ENCODE measurements at regions not wholly inside any gene's neighbourhood (a gene's known extent, or its start where the extent isn't known, plus 50 kb on each side); places are given as distances from the start of the nearest gene placed in this dataset.

DNA sequence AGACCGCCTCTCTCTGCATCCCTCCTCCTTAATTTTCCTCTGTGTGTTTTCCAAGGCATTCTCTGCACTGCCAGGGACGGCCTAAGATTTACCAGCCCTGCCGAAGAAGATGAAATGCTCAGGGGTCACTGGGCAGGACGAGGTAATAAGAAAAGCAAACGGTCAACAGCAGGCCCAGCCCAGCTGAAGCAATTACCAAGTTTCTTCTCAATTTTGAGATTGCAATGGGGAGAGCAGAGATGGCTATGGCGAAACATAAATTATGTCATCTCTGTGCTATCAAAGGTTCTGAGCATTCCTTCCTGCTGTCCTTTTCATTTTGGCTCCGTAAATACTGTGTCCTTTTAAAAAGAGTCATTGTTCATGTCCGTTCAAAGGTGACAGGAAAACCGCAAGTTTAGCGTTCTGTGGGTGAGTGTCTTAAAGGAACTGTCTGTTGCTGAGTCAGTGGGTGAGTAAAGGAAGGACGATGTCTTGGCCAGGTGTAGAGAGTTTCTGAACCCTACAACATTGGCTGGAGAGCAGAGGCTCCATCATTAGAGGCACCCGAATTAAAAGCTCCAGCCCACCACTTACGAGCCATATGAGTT lies 753.9 kb upstream of the EEF2KMT start:
- no peak for DNase-seq (ENCODE audit: low spot score)
- Histone ChIP-seq H3K4me1 (ENCODE audit: insufficient read depth, low read length, poor library complexity, severe bottlenecking) (no peaks in the 10 kb centered on the region), H3K27ac (ENCODE audit: low read depth, low read length, poor library complexity, severe bottlenecking) (no peak overlapping the region), H4K20me1 (ENCODE audit: insufficient read depth, low read length) (no peaks in the 10 kb centered on the region), H3K9me3 (ENCODE audit: low read length) (no peaks in the 10 kb centered on the region), H3K79me2 (ENCODE audit: insufficient read depth, low read depth, low read length) (no peaks in the 10 kb centered on the region), H3K4me3 (ENCODE audit: low read depth, low read length, poor library complexity, severe bottlenecking) (no peak overlapping the region), H3K9me2 (ENCODE audit: insufficient read depth, low read length) (no peaks in the 10 kb centered on the region), H2AFZ (ENCODE audit: low read length) (no peak overlapping the region), H3K4me2 (ENCODE audit: low read length) (no peak overlapping the region), H3K36me3 (ENCODE audit: insufficient read depth, low read length) (no peaks in the 10 kb centered on the region)
- POLR2A ChIA-PET = no interaction called here
- no peak for TF ChIP-seq EZH2phosphoT487 (IDR thresholded peaks at IDR 0.05; ENCODE audit: borderline replicate concordance, low read depth, low read length)
- TF ChIP-seq, protein P1, sequence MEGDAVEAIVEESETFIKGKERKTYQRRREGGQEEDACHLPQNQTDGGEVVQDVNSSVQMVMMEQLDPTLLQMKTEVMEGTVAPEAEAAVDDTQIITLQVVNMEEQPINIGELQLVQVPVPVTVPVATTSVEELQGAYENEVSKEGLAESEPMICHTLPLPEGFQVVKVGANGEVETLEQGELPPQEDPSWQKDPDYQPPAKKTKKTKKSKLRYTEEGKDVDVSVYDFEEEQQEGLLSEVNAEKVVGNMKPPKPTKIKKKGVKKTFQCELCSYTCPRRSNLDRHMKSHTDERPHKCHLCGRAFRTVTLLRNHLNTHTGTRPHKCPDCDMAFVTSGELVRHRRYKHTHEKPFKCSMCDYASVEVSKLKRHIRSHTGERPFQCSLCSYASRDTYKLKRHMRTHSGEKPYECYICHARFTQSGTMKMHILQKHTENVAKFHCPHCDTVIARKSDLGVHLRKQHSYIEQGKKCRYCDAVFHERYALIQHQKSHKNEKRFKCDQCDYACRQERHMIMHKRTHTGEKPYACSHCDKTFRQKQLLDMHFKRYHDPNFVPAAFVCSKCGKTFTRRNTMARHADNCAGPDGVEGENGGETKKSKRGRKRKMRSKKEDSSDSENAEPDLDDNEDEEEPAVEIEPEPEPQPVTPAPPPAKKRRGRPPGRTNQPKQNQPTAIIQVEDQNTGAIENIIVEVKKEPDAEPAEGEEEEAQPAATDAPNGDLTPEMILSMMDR (conservative IDR thresholded peaks at IDR 0.05; ENCODE audit: low read length) = no peak
- CTCF ChIA-PET (ENCODE audit: unreplicated experiment) = no interaction called here
- BruUV-seq (replicated peaks) = no TSS peak
- intact Hi-C loops (cut with micrococcal nuclease; ENCODE audit: unreplicated experiment) = no loop called here

DNA sequence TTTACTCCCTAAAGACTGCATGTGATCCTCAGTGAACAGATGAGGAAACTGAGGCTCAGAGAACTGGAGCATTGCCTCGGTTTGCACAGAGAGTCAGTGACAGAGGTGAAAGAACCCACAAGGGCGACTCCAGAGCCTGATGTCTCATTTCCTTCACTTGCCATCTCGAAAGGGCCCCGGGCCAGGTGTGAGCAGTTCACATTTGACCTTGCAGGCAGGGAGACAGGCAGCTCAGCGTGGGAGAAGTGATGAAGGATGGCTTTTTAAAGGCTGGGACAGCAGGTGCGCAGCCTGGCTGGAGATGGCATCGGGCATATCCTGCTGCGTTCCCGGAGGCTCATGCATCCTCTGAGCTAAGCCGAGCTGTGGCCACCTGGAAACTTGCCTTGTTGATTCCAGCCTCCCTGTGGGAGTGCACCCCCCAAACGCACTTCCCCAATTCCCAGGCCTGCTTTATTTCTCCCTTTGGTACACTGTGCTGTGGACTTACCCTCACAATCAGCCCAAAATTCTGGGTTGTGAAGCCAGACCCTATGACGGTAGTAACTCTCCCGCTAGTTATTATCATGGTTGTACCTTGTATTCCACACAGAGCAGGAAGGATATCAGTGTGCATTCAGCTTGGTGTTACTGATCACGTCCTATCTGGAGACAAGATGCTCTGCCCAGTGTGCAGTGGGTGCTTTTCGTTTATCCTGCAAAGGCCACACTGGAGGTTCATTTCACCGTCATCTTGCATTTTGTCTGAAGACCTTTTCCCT lies 753.2 kb upstream of the EEF2KMT start:
- intact Hi-C loops (cut with micrococcal nuclease; ENCODE audit: unreplicated experiment) = no loop called here

More for the DNA sequence above, 753.2 kb upstream of the EEF2KMT start:
- POLR2A ChIA-PET = no interaction called here
- H3K36me3 ChIP-seq (ENCODE audit: insufficient read depth, low read length) = no peaks in the 10 kb centered on the region
- H3K4me2 ChIP-seq (ENCODE audit: low read length) = no peak overlapping the region
- no peaks in the 10 kb centered on the region for H3K4me1 ChIP-seq (ENCODE audit: insufficient read depth, low read length, poor library complexity, severe bottlenecking)
- H3K4me3 ChIP-seq (ENCODE audit: low read depth, low read length, poor library complexity, severe bottlenecking) = no peak overlapping the region
- no peak for DNase-seq (ENCODE audit: low spot score)
- CTCF ChIA-PET (ENCODE audit: unreplicated experiment) = no interaction called here
- H3K79me2 ChIP-seq (ENCODE audit: insufficient read depth, low read depth, low read length) = no peaks in the 10 kb centered on the region
- no peak overlapping the region for H2AFZ ChIP-seq (ENCODE audit: low read length)
- no peaks in the 10 kb centered on the region for H3K9me2 ChIP-seq (ENCODE audit: insufficient read depth, low read length)
- no peak overlapping the region for H3K27ac ChIP-seq (ENCODE audit: low read depth, low read length, poor library complexity, severe bottlenecking)
- no peaks in the 10 kb centered on the region for H4K20me1 ChIP-seq (ENCODE audit: insufficient read depth, low read length)
- H3K9me3 ChIP-seq (ENCODE audit: low read length) = no peaks in the 10 kb centered on the region
- no peak for TF ChIP-seq EZH2phosphoT487 (IDR thresholded peaks at IDR 0.05; ENCODE audit: borderline replicate concordance, low read depth, low read length)
- TF ChIP-seq, protein P1 (conservative IDR thresholded peaks at IDR 0.05; ENCODE audit: low read length) = no peak
- no TSS peak for BruUV-seq (replicated peaks)
